ENCODE measurements at regions not wholly inside any gene's neighbourhood (a gene's known extent, or its start where the extent isn't known, plus 50 kb on each side); places are given as distances from the start of the nearest gene placed in this dataset.
"Not testable (repeated sequence)": the region's sequence is repeated elsewhere in the genome, so short reads cannot be mapped to it uniquely, and the experiment has no call there.

DNA sequence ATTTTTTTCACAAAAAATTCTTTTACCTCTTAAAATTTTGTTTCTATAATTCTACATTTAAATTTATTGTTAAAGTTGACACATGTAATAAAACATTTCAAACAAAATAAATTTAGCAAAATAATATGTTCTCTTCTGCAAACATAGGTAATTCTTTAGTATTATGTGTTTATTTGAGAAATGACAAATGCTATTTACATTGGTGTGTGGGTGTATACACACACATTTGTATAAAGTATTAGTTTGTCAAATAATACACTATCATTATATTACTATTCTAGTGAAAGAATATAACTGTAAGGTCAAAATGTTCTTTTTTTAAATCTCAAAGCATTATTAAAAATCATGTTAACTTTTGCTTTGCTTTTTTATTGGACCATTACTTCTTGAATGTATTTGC lies 1370.6 kb downstream of the SI start:
- no peak for DNase-seq (ENCODE audit: missing footprints)
- intact Hi-C loops (cut with DNase I), result no loop called here
- ATAC-seq, result no peak

DNA sequence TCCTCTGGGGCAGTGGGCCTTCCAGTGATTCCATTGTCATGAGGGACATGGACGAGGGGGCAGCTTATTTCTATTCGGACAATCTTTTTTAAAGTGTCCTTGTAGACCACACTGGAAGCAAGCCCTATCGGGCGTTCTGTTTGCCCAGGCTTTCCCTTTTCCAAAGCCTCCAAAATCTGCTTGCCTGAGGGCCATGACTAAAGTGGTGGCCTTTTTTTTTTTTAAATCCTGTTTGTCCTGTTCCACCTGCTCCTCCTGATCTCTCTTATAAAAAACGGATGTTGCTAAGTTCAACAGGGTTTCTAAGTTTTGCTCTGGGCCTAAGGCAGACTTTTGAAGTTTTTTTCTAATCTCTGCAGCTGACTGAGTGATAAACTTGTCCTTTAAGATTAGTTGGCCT lies 1380.1 kb downstream of the SI start:
- DNase-seq (ENCODE audit: missing footprints); ATAC-seq; intact Hi-C loops (cut with DNase I): not testable (repeated sequence)

GRCh38 chr3:163692494-163692893 lies 1385.8 kb downstream of the SI start:
- DNase-seq (ENCODE audit: missing footprints), result no peak
- no peak for ATAC-seq
- intact Hi-C loops (cut with DNase I), result no loop called here

- DNase-seq (ENCODE audit: missing footprints), result no peak
- no peak for ATAC-seq
- intact Hi-C loops (cut with DNase I), result no loop called here
Measured at GRCh38 chr3:163684651-163685050, 1393.6 kb downstream of the SI start.

DNA sequence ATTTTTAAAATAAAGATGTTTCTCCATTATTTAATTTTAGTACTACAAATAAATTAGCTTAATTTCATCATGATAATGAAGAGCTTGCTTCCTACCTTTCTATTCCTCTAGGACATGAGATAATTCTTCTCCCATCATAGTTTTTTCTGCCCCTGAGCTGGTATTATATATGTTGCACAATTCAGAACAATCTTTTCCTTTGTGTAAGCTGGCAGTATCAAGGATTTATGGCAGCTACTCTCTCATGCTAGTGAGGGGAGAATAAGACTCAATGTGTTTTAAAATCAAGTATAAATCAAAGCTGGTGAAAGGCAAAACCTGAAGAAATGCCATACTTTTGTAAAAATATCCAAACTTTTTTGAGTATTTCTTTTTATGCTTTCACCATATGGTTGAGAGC lies 1405.3 kb downstream of the SI start:
- ATAC-seq, result no peak
- DNase-seq (ENCODE audit: missing footprints), result no peak
- intact Hi-C loops (cut with DNase I), result no loop called here

DNA sequence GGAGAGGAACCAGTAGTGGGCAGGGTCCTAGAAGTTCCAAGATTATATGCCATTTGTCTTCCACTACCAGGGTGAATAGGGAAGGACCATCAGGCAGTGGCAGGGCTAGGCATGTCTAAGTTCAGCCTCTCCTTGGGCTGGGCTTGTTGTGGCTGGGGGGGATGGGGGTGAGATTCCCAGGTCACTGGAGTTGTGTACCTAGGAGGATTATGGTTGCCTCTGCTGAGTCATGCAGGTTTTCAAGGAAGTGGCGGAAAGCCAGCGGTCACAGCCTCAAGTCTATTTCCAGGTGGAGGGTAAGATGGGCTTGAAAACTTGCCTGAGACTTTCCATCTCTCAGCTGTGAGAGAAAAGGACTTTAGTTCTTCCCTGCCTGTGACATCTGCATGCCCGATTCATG lies 1407.1 kb downstream of the SI start:
- intact Hi-C loops (cut with DNase I), result no loop called here
- ATAC-seq (no peak), DNase-seq (ENCODE audit: missing footprints) (no peak)

DNA sequence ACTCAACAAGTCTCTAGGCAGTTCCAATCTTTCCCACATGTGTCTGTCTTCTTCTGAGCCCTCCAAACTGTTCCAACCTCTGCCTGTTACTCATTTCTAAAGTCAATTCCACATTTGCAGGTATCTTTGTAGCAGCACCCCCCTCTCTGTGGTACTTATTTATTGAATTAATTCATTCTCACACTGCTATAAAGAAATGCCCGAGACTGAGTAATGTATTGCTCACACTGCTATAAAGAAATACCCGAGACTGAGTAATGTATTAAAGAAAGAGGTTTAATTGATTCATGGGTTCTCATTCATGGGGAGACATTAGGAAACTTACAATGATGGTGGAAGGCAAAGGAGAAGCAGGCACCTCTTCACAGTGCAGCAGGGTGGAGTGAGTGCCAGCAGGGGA lies 1413.8 kb downstream of the SI start:
- DNase-seq (ENCODE audit: missing footprints) (no peak), ATAC-seq (no peak)
- intact Hi-C loops (cut with DNase I), result no loop called here

DNA sequence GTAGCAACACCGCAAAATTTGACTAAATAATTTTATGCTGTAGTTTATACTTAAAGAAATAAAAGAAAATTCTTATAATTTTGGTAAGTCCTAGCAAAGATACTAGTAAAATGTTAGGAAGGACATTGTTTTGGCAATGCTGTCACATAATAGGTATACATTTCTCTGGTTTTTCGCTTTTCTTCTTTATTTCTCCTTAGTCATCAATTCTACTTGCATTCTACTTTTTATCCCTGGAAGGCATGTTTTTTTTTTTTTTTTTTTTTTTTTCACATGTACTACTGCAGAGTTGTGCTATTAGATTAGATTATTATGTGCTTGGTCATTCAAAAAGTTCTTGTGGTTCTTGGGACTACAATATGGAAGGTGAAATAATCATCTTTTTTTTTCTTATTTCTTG lies 1421.2 kb downstream of the SI start:
- intact Hi-C loops (cut with DNase I), result no loop called here

DNA sequence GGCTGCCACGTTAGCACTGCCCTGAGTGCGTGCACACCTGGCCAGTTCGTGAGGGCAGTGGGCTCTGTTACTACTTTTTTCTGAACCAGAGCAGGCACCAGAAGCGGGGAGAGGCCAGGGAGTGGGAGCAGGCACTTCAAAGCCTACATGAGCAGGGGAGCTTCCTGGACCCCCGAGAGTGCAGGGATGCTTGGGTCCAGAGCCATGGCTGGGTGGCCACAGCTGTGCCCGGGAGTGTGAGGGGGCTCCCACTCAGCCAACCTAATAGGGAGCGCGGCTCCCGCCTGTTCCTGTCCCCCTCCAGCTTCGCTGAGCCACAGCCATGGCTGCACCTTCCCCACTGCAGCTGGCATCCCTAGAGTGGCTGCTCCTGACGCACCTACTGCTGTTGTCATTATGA lies 1423.3 kb downstream of the SI start:
- no peak for DNase-seq (ENCODE audit: missing footprints)

More for the DNA sequence above, 1421.2 kb downstream of the SI start:
- DNase-seq (ENCODE audit: missing footprints), result no peak
- no peak for ATAC-seq

GRCh38 chr3:163644172-163644571 lies 1434.1 kb downstream of the SI start:
- DNase-seq (ENCODE audit: missing footprints), result no peak
- intact Hi-C loops (cut with DNase I), result no loop called here
- ATAC-seq, result no peak

More for the DNA sequence above, 1423.3 kb downstream of the SI start:
- no peak for ATAC-seq
- intact Hi-C loops (cut with DNase I), result no loop called here

DNA sequence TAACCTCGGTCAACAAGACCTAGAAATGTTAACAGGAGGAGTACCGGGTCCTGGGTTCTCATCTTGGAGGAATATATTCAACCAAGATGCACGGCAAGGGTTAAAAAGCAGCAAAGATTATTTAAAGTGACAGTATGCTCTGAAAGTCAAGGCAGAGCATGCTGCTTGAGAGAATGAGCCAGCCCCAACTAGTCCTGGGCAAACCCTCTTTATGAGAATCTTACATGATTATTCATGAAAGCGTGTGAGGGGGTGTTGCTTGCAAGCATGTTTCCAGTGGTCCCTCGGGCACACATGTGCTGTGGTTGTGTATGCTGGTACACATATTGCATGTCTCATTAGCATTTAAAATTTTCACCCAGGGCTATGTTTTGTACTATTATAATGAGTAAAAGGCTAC lies 1445.6 kb downstream of the SI start:
- intact Hi-C loops (cut with DNase I), result no loop called here
- ATAC-seq, result no peak
- no peak for DNase-seq (ENCODE audit: missing footprints)

DNA sequence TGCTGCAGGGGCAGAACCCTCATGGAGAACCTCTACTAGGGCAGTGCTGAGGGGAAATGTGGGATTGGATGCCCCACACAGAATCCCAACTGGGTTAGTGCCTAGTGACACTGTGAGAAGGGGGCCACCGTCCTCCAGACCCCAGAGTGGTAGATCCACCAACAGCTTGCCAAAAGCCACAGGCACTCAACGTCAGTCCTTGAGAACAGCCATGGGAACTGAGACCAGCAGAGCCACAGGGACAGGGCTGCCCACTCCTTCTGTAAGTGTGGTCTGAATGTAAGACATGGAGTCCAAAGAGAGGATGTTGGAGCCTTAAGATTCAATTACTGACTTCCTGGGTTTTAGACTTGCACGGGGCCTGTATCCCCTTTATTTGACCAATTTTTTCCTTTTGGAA lies 1451.5 kb downstream of the SI start:
- intact Hi-C loops (cut with DNase I), result no loop called here
- DNase-seq (ENCODE audit: missing footprints) (no peak), ATAC-seq (no peak)

GRCh38 chr3:163622384-163622783 lies 1455.9 kb downstream of the SI start:
- DNase-seq (ENCODE audit: missing footprints), result no peak
- intact Hi-C loops (cut with DNase I), result no loop called here
- no peak for ATAC-seq

GRCh38 chr3:163614886-163615285 lies 1463.4 kb downstream of the SI start:
- intact Hi-C loops (cut with DNase I), result no loop called here

DNA sequence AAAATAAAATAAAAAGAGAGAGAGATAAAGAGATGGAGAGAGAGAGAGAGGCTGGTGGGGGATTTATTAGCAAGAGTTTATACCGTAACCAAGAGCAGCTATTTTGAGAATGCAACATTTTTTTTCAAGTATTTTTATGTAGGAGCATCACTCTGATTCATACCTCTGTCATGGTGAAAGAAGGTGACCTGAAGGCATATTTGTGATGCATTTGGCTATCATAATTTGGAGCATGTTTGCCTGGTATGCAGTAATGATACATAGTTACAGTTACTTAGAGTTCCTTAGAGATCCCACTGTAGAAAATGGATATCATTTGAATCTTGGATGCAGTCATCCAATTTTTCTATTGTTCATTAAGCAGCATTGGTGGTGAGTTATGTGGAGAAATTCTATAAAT lies 1472.4 kb downstream of the SI start:
- DNase-seq (ENCODE audit: missing footprints) (no peak), ATAC-seq (no peak)
- intact Hi-C loops (cut with DNase I), result no loop called here

More at GRCh38 chr3:163614886-163615285, 1463.4 kb downstream of the SI start:
- DNase-seq (ENCODE audit: missing footprints) (no peak), ATAC-seq (no peak)

DNA sequence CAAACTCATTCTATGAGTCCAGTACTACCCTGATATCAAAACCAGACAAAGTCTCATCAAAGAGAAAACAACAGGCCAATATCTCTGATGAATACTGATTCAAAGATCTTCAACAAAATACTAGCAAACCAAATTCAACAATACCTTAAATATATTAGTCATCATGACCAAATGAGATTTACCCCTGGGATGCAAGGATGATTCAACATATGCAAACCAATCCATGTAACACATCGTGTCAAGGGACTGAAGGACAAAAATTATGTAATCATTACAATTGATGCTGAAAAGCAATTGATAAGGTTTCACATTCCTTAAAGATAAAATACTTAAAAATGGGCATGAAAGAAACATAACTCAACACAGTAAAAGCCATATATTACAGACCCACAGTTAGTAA lies 1476.9 kb downstream of the SI start:
- DNase-seq (ENCODE audit: missing footprints), result no peak
- no peak for ATAC-seq
- intact Hi-C loops (cut with DNase I), result no loop called here

DNA sequence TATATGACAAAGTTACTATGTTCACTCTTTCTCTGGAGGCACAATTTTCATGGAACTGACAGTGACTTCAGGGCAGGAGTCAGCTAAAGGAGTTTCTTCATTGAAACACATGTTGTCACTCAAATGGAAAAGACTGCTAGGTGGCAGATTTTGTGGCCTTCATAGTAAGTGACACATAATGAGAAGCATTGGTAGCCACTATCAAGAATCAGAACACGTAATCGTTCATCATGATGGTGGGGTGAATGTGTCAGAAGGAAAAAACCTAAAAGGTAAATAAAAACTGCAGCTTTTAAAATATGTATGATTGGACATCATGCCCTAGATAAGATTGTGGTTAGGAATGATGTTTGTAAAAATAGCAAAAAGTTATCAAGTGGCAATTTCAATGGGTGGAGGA lies 1491.0 kb downstream of the SI start:
- DNase-seq (ENCODE audit: missing footprints) (no peak), ATAC-seq (no peak)
- intact Hi-C loops (cut with DNase I), result no loop called here

DNA sequence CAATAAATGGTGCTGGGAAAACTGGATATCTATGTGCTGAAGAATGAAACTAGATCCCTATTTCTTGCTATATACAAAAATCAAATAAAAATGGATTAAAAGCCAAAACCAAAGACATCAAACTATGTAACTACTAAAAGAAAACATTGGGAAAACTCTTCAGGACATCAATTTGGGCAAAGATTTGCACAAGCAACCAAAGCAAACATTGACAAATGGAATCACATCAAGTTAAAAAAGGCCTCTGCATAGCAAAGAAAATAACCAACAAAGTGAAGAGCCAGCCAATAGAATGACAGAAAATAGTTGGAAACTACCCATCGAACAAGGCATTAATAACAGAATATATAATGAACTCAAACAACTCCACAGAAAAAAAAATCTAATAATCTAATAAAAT lies 1495.3 kb downstream of the SI start:
- DNase-seq (ENCODE audit: missing footprints) (no peak), ATAC-seq (no peak)
- intact Hi-C loops (cut with DNase I), result no loop called here

GRCh38 chr3:163577271-163577670 lies 1501.0 kb downstream of the SI start:
- no peak for ATAC-seq
- intact Hi-C loops (cut with DNase I), result no loop called here
- DNase-seq (ENCODE audit: missing footprints), result no peak

- intact Hi-C loops (cut with DNase I), result no loop called here
- ATAC-seq (no peak), DNase-seq (ENCODE audit: missing footprints) (no peak)
Measured at GRCh38 chr3:163576314-163576713, 1502.0 kb downstream of the SI start.

GRCh38 chr3:163573324-163573723 lies 1505.0 kb downstream of the SI start:
- intact Hi-C loops (cut with DNase I), result no loop called here
- ATAC-seq, result no peak
- DNase-seq (ENCODE audit: missing footprints), result no peak

- intact Hi-C loops (cut with DNase I), result no loop called here
- ATAC-seq, result no peak
Measured at GRCh38 chr3:163572856-163573255, 1505.4 kb downstream of the SI start.

More at GRCh38 chr3:163572856-163573255, 1505.4 kb downstream of the SI start:
- no peak for DNase-seq (ENCODE audit: missing footprints)
